Stomach (tissue), 4 donors: ENCODE measurements at regions not wholly inside any gene's neighbourhood (a gene's known extent, or its start where the extent isn't known, plus 50 kb on each side); places are given as distances from the start of the nearest gene placed in this dataset.

Experiments used
- EP300 ChIP-seq: sonication (generic); formaldehyde crosslinking; IDR thresholded peaks from one replicate; pipeline ENCODE4 v1.6.1; 2017; ENCODE audit warnings: antibody characterized with exemption
- POLR2A ChIP-seq, 4 donors: fragments of 450-650 bp; IDR thresholded peaks; one replicate each; pipeline ENCODE4 v1.6.1; 2016; ENCODE audit warnings: antibody characterized with exemption in 4 of 4, control low read depth in 2 of 4, mild to moderate bottlenecking in 1 of 4, moderate library complexity in 1 of 4
- TF ChIP-seq, protein P1 (sequence below), 7 experiments: fragments of 450-650 bp in 4 of 7; fragments of 200-600 bp in 3 of 7; sonication (generic) in 3 of 7; IDR thresholded peaks; one replicate each; pipeline ENCODE4 v1.5.1; 2016 to 2019; ENCODE audit warnings: antibody characterized with exemption in 7 of 7, control low read depth in 2 of 7, mild to moderate bottlenecking in 1 of 7

DNA sequence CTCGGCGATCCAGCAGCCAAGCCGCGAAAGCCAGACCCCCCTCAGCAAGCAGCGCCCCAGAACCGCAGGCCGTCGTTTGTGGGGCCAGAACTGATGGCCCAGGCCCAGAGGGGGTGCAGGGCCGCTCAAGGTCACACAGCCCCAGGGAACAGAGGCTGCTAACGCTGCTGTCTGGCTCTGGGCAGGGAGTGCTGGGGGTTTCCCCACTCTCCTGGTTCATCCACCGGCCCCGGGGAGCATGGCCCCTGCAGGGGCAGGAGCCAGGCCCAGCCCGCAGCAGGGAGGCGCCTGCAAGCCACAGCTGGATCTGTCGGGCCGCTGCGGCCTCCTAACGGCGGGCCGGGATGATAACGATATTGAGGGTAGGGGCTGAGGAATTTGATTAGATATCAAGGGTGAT is 64.8 kb upstream of the IGFBPL1 start:
- TF ChIP-seq, protein P1, sequence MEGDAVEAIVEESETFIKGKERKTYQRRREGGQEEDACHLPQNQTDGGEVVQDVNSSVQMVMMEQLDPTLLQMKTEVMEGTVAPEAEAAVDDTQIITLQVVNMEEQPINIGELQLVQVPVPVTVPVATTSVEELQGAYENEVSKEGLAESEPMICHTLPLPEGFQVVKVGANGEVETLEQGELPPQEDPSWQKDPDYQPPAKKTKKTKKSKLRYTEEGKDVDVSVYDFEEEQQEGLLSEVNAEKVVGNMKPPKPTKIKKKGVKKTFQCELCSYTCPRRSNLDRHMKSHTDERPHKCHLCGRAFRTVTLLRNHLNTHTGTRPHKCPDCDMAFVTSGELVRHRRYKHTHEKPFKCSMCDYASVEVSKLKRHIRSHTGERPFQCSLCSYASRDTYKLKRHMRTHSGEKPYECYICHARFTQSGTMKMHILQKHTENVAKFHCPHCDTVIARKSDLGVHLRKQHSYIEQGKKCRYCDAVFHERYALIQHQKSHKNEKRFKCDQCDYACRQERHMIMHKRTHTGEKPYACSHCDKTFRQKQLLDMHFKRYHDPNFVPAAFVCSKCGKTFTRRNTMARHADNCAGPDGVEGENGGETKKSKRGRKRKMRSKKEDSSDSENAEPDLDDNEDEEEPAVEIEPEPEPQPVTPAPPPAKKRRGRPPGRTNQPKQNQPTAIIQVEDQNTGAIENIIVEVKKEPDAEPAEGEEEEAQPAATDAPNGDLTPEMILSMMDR (IDR thresholded peaks at IDR 0.05), result no peak
- TF ChIP-seq POLR2A (IDR thresholded peaks at IDR 0.05) (no peak), EP300 (no peak)
